GM13977 (cell line): ENCODE measurements at regions not wholly inside any gene's neighbourhood (a gene's known extent, or its start where the extent isn't known, plus 50 kb on each side); places are given as distances from the start of the nearest gene placed in this dataset.

Experiments
- DNase-seq: peaks from one replicate; pipeline ENCODE4 v3.0.0; 2012; ENCODE audit warnings: low spot score
- CTCF ChIP-seq: IDR thresholded peaks from 2 replicates; pipeline ENCODE4 v1.5.1; 2012; ENCODE audit warnings: mild to moderate bottlenecking, control low read depth; ENCODE audit not compliant: insufficient read depth; ENCODE audit errors: extremely low read depth, missing control alignments
- in situ Hi-C: fragments of 300-500 bp; cut with MboI; formaldehyde crosslinking; loops from one replicate; pipeline ENCODE4 v1.12.0; 2022; ENCODE audit warnings: low sequenced_read_pairs, low pct_unique_long_range_greater_than_20kb, mixed read lengths, inconsistent platforms; ENCODE audit not compliant: unreplicated experiment

- TF ChIP-seq CTCF: no peak
- in situ Hi-C loops: no loop called here
- no peak for DNase-seq
These were observed 904.6 kb upstream of the LRRN3 start for GRCh38 chr7:110186334-110186733.

GRCh38 chr7:110187877-110188554 is 902.9 kb upstream of the LRRN3 start:
- in situ Hi-C loops: no loop called here
- no peak for DNase-seq
- TF ChIP-seq CTCF: no peak

GRCh38 chr7:110204527-110204926 is 886.4 kb upstream of the LRRN3 start:
- DNase-seq: no peak
- in situ Hi-C loops: no loop called here
- TF ChIP-seq CTCF: no peak

GRCh38 chr7:110205899-110206298 is 885.0 kb upstream of the LRRN3 start:
- TF ChIP-seq CTCF: no peak
- no peak for DNase-seq
- in situ Hi-C loops: no loop called here

- TF ChIP-seq CTCF: no peak
- DNase-seq: no peak
- in situ Hi-C loops: no loop called here
These were observed 881.0 kb upstream of the LRRN3 start for GRCh38 chr7:110209884-110210283.

GRCh38 chr7:110210941-110211608 is 879.9 kb upstream of the LRRN3 start:
- in situ Hi-C loops: no loop called here
- no peak for DNase-seq
- no peak for TF ChIP-seq CTCF
